ENCODE measurements at regions not wholly inside any gene's neighbourhood (a gene's known extent, or its start where the extent isn't known, plus 50 kb on each side); places are given as distances from the start of the nearest gene placed in this dataset.

DNA sequence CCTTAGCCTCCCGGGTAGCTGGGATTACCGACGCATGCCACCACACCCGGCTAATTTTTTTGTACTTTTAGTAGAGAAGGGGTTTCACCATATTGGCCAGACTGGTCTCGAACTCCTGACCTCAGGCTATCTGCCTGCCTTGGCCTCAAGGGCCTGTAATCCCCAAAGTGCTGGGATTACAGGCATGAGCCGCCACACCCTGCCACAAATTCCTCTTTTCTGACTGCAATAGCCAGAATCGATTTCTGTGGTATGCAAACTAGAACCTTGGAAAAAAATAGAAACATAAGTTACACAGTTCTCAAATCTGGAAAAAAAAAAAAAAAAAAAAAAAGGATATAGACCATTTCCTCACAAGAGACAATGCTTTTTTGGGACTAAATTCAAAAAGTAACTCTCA, 184.6 kb upstream of the EGLN3 start:
- no peak for DNase-seq (ENCODE audit: low read depth)

DNA sequence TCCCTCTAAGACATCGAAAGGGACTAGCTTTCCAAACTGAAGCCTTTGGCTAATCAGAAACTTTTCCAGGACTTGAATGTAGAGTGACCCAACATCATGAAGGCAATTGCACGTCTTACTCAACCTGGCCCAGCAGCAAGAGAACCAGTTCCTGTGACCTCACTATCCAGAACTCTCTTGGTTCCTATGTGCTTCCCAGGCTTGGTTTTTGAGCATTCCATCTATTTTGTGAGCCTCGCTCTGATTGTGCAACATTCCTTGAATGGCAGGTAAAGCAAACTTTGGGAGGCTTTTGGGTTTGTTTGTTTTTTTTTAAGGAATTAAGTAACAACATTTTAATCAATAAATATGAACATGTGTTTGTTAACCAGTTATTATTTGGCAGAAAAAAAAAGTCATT, 183.6 kb upstream of the EGLN3 start:
- DNase-seq (ENCODE audit: low read depth) = no peak

DNA sequence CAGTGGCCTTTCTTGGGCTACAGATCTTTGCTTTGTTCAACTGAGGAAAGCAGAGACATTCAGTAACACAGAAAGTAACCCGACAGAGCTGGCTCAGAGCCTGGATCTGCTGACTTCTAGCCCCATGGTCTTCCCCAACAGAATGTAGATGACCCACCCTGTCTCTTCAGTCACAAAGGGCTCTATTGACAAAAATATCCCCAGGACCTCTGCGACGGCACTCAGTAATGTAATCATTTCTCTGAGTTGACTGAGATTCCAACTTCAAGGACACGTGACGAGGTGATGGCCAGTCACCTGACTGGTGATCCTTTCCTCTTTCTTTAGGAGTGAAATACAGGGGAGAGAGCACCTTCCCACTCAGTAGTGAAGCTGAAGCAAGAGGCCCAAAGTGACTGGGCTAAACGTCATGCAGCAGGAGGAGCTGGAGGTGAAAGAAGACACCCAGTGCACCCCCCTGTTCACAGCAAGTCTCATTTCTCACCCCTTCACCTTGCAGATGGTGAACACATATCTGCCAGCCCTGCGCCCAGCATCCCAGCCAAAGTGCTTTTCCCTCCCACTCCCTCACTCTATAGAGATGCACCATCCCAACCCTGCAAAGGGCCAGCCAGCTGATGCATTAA, 179.2 kb upstream of the EGLN3 start:
- no peak for DNase-seq (ENCODE audit: low read depth)

- DNase-seq (ENCODE audit: low read depth) = no peak
Observed at GRCh38 chr14:34128665-34129064, 177.8 kb upstream of the EGLN3 start.

DNA sequence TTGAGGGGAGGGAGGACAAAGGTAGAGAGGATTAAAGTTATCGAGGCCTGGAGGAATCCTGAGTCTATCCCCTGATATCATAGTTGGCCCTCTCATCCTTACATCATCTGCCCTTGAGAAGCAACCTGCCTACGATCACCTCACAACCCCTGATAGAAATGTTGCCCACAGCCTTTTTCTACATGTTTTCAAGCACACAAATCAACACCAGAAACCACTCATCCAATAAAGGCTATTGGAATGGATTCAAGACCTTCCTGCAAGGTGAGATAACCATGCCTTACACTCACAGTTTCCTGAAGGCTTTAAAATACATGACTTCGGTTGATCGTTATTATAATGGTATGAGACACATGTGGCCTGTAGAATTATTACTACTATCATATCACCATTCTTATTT, 175.7 kb upstream of the EGLN3 start:
- DNase-seq (ENCODE audit: low read depth) = no peak

- DNase-seq (ENCODE audit: low read depth) = no peak
Observed at GRCh38 chr14:34124585-34124984, 173.7 kb upstream of the EGLN3 start.

DNA sequence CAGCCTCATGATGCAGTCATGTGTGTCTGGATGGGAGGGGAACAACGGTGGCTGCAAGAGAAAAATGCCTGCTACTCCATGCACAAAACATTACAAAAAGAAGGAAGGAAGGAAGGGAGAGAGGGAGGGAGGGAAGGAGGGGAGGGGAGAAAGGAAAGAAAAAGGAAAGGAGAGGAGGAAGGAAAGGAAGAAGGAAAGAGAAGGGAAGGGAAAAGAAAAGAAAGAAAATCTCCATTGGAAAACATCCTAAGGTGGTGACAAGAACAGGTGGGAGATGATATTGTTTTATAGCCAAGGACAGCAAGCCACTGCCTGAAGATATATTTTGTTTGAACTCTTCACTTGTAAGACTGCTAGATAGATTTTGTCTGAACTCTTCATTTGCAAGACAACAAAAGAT, 171.8 kb upstream of the EGLN3 start:
- no peak for DNase-seq (ENCODE audit: low read depth)

- DNase-seq (ENCODE audit: low read depth) = no peak
Observed at GRCh38 chr14:34122081-34122480, 171.2 kb upstream of the EGLN3 start.

GRCh38 chr14:34120185-34120977, 169.5 kb upstream of the EGLN3 start:
- no peak for DNase-seq (ENCODE audit: low read depth)

GRCh38 chr14:34119107-34119858, 168.4 kb upstream of the EGLN3 start:
- no peak for DNase-seq (ENCODE audit: low read depth)

DNA sequence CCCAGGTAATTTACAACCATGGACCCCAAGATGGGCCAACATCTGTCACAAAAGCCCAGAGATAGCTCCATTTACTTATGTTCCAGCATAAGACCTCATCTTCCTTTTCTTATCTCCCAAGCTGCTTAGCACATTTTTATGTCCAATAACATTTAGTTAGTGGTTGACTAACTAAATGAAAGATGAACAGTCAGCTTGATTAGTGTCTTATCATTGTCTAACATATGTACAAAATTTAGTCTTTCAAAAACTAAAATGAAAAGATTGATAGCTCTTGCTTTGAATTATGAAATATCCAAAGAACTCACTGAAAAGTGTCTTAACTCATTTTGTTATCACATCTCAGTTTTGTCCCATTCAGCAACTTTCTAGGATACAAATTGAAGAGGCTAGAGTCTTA, 163.1 kb upstream of the EGLN3 start:
- DNase-seq (ENCODE audit: low read depth) = no peak

GRCh38 chr14:34113005-34113511, 162.2 kb upstream of the EGLN3 start:
- DNase-seq (ENCODE audit: low read depth) = peak; percentile 40

- no peak for DNase-seq (ENCODE audit: low read depth)
Observed at GRCh38 chr14:34111953-34112352, 161.1 kb upstream of the EGLN3 start.

DNA sequence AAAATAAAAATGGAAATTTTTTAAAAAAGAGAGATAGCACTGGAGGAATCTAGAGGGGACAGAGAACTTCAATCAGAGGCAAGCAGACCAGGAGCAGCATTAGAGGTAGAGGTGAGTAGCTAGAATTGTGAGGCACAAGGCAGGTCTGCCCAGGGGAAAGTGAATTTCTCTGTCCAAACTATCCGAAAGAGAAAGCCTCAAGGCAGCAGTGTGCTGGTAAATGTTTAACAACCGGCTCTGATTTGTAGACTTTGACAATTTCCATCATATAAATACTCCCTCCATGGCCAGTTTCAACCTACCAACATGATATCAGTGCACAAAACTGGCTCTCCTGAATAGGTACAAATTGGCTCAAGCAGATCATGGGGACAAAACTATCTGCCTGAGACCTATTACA, 160.6 kb upstream of the EGLN3 start:
- no peak for DNase-seq (ENCODE audit: low read depth)

DNA sequence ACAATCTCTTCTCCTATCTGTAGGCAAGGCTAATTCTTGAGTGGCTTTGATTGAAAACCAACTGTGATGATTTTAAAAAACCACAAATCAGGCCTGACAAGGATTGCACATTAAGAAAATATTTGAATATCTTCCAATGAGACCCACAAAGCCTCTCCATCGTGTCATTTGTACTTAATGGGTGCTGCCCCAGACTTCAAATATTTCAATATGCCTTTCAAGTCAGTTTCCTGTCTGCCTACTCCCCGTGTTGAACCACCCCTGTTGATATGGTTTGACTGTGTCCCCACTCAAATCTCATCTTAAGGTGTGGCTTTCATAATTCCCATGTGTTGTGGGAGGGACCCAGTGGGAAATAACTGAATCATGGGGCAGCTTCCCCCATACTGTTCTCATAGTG, 159.7 kb upstream of the EGLN3 start:
- DNase-seq (ENCODE audit: low read depth) = no peak

GRCh38 chr14:34107441-34107840, 156.6 kb upstream of the EGLN3 start:
- DNase-seq (ENCODE audit: low read depth) = no peak

- DNase-seq (ENCODE audit: low read depth) = no peak
Observed at GRCh38 chr14:34106310-34106709, 155.4 kb upstream of the EGLN3 start.

GRCh38 chr14:34104489-34105397, 153.9 kb upstream of the EGLN3 start:
- no peak for DNase-seq (ENCODE audit: low read depth)

DNA sequence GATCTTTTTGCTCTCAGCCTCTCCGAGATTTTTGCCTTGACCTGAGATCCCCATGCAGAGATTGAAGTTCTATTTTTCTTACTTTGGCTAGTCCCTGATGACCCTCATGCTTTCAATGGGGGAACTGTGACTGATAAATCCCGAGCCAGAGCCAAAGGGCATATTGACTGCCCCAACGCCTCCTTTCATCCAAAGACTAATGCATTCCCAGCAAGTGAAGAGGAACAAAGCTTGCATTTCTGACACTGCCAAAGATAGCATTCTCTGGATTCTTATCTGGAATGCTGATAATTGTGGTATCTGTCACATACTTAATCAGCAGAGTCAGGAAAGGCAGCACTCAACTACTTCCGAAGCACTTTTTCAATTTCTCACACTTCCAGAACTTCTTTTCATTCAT, 152.3 kb upstream of the EGLN3 start:
- DNase-seq (ENCODE audit: low read depth) = no peak

DNA sequence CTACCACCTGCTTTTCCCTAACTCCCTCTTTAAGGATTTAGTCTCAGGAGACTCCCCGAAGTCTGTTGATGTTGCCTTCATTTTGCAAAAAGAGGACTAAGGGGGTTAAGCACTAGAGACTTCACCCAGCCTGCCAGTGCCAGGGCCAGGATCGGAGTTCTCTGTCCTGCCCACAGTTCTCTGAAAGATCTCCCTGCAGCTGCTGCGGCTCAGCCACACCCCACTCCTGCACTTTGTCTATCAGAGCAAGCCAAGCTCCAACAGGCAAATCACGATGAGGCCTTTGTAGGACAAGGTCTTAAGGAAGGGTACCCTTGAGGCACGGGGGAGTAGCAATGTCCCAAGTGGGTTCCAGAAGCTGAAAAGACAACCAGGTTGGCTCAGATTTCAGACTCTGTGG, 148.8 kb upstream of the EGLN3 start:
- no peak for DNase-seq (ENCODE audit: low read depth)

GRCh38 chr14:34098985-34099349, 148.1 kb upstream of the EGLN3 start:
- DNase-seq (ENCODE audit: low read depth) = no peak
